Stomach (tissue), 8 donors: ENCODE measurements at regions not wholly inside any gene's neighbourhood (a gene's known extent, or its start where the extent isn't known, plus 50 kb on each side); places are given as distances from the start of the nearest gene placed in this dataset.
A peak's percentile ranks its signal among the peaks of the same experiment; 100 is the strongest.

Source experiments
- DNase-seq, 2 donors: peaks; one replicate each; pipeline versions ENCODE4 v3.0.0 to v3.0.0-alpha.2; 2013 to 2019
- H3K27ac ChIP-seq, 5 donors: fragments of 200-600 bp in 4 of 5; sonication (generic) in 4 of 5; one replicate each; pipeline ENCODE4 v1.5.1; 2013 to 2019; ENCODE audit warnings: mild to moderate bottlenecking in 1 of 5, moderate library complexity in 1 of 5
- H3K27me3 ChIP-seq, 3 donors: fragments of 200-600 bp; sonication (generic); one replicate each; pipeline ENCODE4 v1.5.1; 2017 to 2019; ENCODE audit warnings: mixed run types in 1 of 3
- H3K36me3 ChIP-seq, 4 donors: fragments of 200-600 bp; sonication (generic); 1 replicate in 3 of 4; 2 replicates in 1 of 4; pipeline ENCODE4 v1.5.1; 2016 to 2019
- H3K4me1 ChIP-seq, 4 donors: fragments of 200-600 bp; sonication (generic); one replicate each; pipeline ENCODE4 v1.5.1; 2016 to 2019
- H3K4me3 ChIP-seq, 4 donors: fragments of 200-600 bp; sonication (generic) in 3 of 4; one replicate each; pipeline ENCODE4 v1.5.1; 2016 to 2019; ENCODE audit warnings: mild to moderate bottlenecking in 1 of 4
- H3K9me3 ChIP-seq, 4 donors: fragments of 200-600 bp; sonication (generic); one replicate each; pipeline ENCODE4 v1.5.1; 2016 to 2019
- CTCF ChIP-seq, 7 experiments: fragments of 450-650 bp in 4 of 7; fragments of 200-600 bp in 3 of 7; sonication (generic) in 3 of 7; IDR thresholded peaks; one replicate each; pipeline ENCODE4 v1.5.1; 2016 to 2019; ENCODE audit warnings: antibody characterized with exemption in 7 of 7, control low read depth in 2 of 7, mild to moderate bottlenecking in 1 of 7
- EP300 ChIP-seq: sonication (generic); formaldehyde crosslinking; IDR thresholded peaks from one replicate; pipeline ENCODE4 v1.6.1; 2017; ENCODE audit warnings: antibody characterized with exemption
- POLR2A ChIP-seq, 4 donors: fragments of 450-650 bp; IDR thresholded peaks; one replicate each; pipeline ENCODE4 v1.6.1; 2016; ENCODE audit warnings: antibody characterized with exemption in 4 of 4, control low read depth in 2 of 4, mild to moderate bottlenecking in 1 of 4, moderate library complexity in 1 of 4
- POLR2AphosphoS5 ChIP-seq, 3 donors: sonication (generic); formaldehyde crosslinking; IDR thresholded peaks; one replicate each; pipeline ENCODE4 v1.6.1; 2016; ENCODE audit warnings: antibody characterized with exemption in 3 of 3
- WGBS, 5 donors: extraction: QIAGEN DNeasy Blood & Tissue Kit in 3 of 5; methylation state at CpG; one replicate each; pipeline versions ENCODE4 v1.1.5 to v1.1.7; 2013 to 2018; 5-methylcytosine and 5-hydroxymethylcytosine counted together
- intact Hi-C: fragments of 100-400 bp; cut with DNase I; formaldehyde crosslinking; loops from one replicate; pipeline ENCODE4 v1.15.1; 2023; ENCODE audit warnings: low total_unique reads
- donor health status: healthy with polysubstance abuse.
- donor health status: Bipolar disorder and iron deficiency.
- donor health status: healthy.

- H3K27me3 ChIP-seq: no peaks in the 10 kb centered on the region
- H3K36me3 ChIP-seq: no peaks in the 10 kb centered on the region
- no peaks in the 10 kb centered on the region for H3K9me3 ChIP-seq
- no peak for DNase-seq
- peak overlapping the region in 1 of 5 donors; percentile 12 for H3K27ac ChIP-seq
- intact Hi-C loops: loop anchor here (10.0 kb wide), 1 partner anchor 218 kb away; no protein-coding TSS in a partner anchor
- peaks cover 8 to 28% (median 16%) of the 10 kb centered on the region in 4 donors for H3K4me1 ChIP-seq
- 28 to 66% (median 53%) methylated on average over 2 to 3 of the region's 3 CpGs for WGBS, 5 donors
- no peak overlapping the region for H3K4me3 ChIP-seq
- no peak for TF ChIP-seq POLR2AphosphoS5 (IDR thresholded peaks at IDR 0.05)
- no peak for TF ChIP-seq POLR2A (IDR thresholded peaks at IDR 0.05)
- no peak for TF ChIP-seq EP300
- TF ChIP-seq CTCF (IDR thresholded peaks at IDR 0.05): no peak
Observed at GRCh38 chr1:117753232-117753631, 147.4 kb downstream of the TENT5C start.

GRCh38 chr1:117753652-117754051, 147.8 kb downstream of the TENT5C start:
- H3K4me3 ChIP-seq: peak overlapping the region in 3 of 4 donors; percentile 1 to 11 (median 11)
- peak overlapping the region in 2 of 5 donors; percentile 31 to 48 for H3K27ac ChIP-seq
- WGBS, 5 donors: 12 to 34% (median 20%) methylated on average over 5 of the region's 5 CpGs
- intact Hi-C loops: loop anchor here (10.0 kb wide), 1 partner anchor 219 kb away; no protein-coding TSS in a partner anchor
- DNase-seq: no peak
- H3K4me1 ChIP-seq: peaks cover 8 to 33% (median 20%) of the 10 kb centered on the region in 4 donors
- no peaks in the 10 kb centered on the region for H3K9me3 ChIP-seq
- H3K27me3 ChIP-seq: no peaks in the 10 kb centered on the region
- no peaks in the 10 kb centered on the region for H3K36me3 ChIP-seq
- no peak for TF ChIP-seq EP300
- TF ChIP-seq CTCF (IDR thresholded peaks at IDR 0.05): no peak
- TF ChIP-seq POLR2AphosphoS5 (IDR thresholded peaks at IDR 0.05): no peak
- TF ChIP-seq POLR2A (IDR thresholded peaks at IDR 0.05): no peak

DNA sequence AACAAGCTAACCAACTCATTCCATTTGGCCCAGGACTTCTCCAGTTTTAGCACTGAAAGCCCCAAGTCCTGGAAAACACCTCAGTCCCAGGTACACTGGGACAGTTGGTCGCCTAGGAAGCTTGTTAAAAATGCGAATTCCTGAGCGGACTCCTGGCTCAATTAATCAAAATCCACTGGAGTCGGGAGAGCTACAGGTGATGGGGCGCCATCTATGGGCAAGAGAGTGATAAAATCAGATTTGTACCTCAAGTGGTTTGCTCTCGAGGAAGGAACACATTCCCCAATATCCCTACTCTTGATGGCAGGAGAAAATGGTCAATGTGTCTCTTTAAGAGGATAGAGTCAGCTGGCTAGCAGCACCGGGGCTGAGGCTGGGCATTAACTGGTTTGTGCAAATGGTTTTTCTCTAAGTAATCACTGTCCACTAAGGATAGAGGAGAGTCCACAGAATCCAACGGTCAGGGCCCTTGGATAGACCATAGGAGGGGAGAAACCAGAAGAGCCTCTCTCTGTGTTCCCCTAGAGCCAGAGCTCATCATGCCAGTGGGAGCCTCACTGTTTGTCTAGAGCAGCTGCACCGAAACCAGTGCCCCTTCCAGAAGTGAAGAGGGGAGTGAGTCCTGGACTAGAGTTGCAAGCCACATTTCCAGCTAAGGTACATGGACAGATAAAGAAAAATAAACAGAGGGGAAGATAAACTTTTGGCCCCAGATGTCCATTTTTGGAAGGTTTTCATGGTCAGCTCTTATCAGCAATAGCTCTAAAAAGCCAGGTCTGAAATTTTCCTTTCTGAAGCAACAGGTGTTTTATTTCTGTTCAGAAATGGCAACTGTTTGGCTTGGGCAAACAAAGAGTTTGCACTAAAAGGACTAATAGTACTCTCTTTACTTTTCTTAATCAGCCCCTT, 148.5 kb downstream of the TENT5C start:
- Histone ChIP-seq H3K36me3 (no peaks in the 10 kb centered on the region), H3K4me1 (peaks cover 8 to 39% (median 26%) of the 10 kb centered on the region in 4 donors), H3K9me3 (no peaks in the 10 kb centered on the region), H3K4me3 (peak overlapping the region in 3 of 4 donors; percentile 1 to 11 (median 11)), H3K27me3 (no peaks in the 10 kb centered on the region), H3K27ac (peak overlapping the region in 3 of 5 donors; percentile 31 to 48 (median 46))
- intact Hi-C loops: loop anchor here (10.0 kb wide), 1 partner anchor 220 kb away; no protein-coding TSS in a partner anchor
- WGBS, 5 donors: 4 to 10% (median 8%) methylated on average over 9 of the region's 9 CpGs
- TF ChIP-seq CTCF (IDR thresholded peaks at IDR 0.05) (peak in 5 of 7 experiments; percentile 51 to 71 (median 58)), POLR2AphosphoS5 (IDR thresholded peaks at IDR 0.05) (peak in 1 of 3 donors; percentile 5), POLR2A (IDR thresholded peaks at IDR 0.05) (no peak)
- peak; percentile 72 to 89 for DNase-seq

GRCh38 chr1:117757668-117758067, 151.8 kb downstream of the TENT5C start:
- Histone ChIP-seq H3K9me3 (no peaks in the 10 kb centered on the region), H3K36me3 (no peaks in the 10 kb centered on the region), H3K27me3 (no peaks in the 10 kb centered on the region), H3K27ac (no peak overlapping the region), H3K4me3 (no peak overlapping the region), H3K4me1 (peaks cover 8 to 34% (median 27%) of the 10 kb centered on the region in 4 donors)
- WGBS, 5 donors: 58 to 76% (median 70%) methylated on average over 3 of the region's 3 CpGs
- intact Hi-C loops: loop anchor here (5.0 to 10.0 kb wide), 2 partner anchors 223 to 245 kb away; no protein-coding TSS in a partner anchor
- TF ChIP-seq POLR2A (IDR thresholded peaks at IDR 0.05): no peak
- no peak for TF ChIP-seq CTCF (IDR thresholded peaks at IDR 0.05)
- TF ChIP-seq EP300: no peak
- no peak for TF ChIP-seq POLR2AphosphoS5 (IDR thresholded peaks at IDR 0.05)
- no peak for DNase-seq
